NCI-H82 treated with DMSO at 0.1 percent for 48 hours (cell line): ENCODE measurements at regions not wholly inside any gene's neighbourhood (a gene's known extent, or its start where the extent isn't known, plus 50 kb on each side); places are given as distances from the start of the nearest gene placed in this dataset.

ENCODE experiments used
- DNase-seq: peaks from one replicate; lab custom pipeline; 2025; ENCODE audit not compliant: unreplicated experiment; lab: John Stamatoyannopoulos, UW

GRCh38 chr7:54477083-54477482 lies 65.1 kb upstream of the VSTM2A start:
- no peak for DNase-seq

- DNase-seq = no peak
Measured at GRCh38 chr7:54483523-54483922, 58.7 kb upstream of the VSTM2A start.

GRCh38 chr7:54485044-54485443 lies 57.1 kb upstream of the VSTM2A start:
- no peak for DNase-seq
